Epithelial cell of proximal tubule (primary cell): ENCODE measurements at regions not wholly inside any gene's neighbourhood (a gene's known extent, or its start where the extent isn't known, plus 50 kb on each side); places are given as distances from the start of the nearest gene placed in this dataset.
A peak's percentile ranks its signal among the peaks of the same experiment; 100 is the strongest.

Source experiments
- DNase-seq: peaks from one replicate; pipeline ENCODE4 v3.0.0-alpha.2; 2011; ENCODE audit warnings: low read depth
- H3K4me3 ChIP-seq: 2 replicates; pipeline ENCODE4 v1.5.1; 2011; ENCODE audit warnings: low read depth, mild to moderate bottlenecking, low read length
- TF ChIP-seq, protein P1 (sequence below): conservative IDR thresholded peaks from 2 replicates; pipeline ENCODE4 v1.5.1; 2012; ENCODE audit warnings: low read depth, mild to moderate bottlenecking, low read length

DNA sequence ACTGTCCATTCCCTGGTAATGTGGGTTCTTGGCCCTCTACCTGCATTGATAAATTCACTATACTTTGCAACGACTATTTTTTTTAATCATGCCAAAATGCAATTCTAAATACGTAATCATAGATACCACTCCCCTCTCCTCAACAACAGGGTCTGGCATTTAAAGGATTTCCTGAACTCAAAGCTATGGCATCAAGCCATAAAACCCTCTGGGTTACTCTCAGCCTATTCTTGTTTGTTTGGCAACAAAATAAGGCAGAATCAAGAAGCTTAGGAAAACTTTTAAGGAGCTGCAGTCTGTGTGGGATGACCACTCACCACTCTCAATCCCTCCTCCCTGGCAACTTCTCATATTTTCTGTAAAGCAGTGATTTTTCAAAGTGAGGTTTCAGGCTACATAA, 669.9 kb upstream of the ID4 start:
- H3K4me3 ChIP-seq = no peak overlapping the region
- TF ChIP-seq, protein P1, sequence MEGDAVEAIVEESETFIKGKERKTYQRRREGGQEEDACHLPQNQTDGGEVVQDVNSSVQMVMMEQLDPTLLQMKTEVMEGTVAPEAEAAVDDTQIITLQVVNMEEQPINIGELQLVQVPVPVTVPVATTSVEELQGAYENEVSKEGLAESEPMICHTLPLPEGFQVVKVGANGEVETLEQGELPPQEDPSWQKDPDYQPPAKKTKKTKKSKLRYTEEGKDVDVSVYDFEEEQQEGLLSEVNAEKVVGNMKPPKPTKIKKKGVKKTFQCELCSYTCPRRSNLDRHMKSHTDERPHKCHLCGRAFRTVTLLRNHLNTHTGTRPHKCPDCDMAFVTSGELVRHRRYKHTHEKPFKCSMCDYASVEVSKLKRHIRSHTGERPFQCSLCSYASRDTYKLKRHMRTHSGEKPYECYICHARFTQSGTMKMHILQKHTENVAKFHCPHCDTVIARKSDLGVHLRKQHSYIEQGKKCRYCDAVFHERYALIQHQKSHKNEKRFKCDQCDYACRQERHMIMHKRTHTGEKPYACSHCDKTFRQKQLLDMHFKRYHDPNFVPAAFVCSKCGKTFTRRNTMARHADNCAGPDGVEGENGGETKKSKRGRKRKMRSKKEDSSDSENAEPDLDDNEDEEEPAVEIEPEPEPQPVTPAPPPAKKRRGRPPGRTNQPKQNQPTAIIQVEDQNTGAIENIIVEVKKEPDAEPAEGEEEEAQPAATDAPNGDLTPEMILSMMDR = no peak
- DNase-seq = no peak

DNA sequence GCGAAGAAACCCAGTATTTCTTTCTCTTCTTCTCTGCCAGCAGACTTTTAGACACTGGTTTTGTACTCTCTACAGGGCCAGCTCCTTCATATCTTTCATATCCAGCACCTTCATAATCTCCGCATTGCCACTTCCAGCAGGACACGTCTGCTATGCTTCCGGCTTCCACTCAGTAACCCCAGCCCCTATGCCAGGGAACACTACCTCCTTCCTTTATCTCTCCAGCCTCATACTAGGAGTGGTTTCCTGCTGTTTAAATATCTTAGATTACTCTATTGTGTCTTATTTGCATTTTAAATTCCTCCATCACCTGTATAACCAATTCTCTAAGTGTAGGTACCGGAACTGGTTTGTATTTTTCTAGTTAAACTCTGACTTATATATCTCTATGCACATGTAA, 667.8 kb upstream of the ID4 start:
- no peak for DNase-seq
- no peak overlapping the region for H3K4me3 ChIP-seq
- TF ChIP-seq, protein P1 = no peak

DNA sequence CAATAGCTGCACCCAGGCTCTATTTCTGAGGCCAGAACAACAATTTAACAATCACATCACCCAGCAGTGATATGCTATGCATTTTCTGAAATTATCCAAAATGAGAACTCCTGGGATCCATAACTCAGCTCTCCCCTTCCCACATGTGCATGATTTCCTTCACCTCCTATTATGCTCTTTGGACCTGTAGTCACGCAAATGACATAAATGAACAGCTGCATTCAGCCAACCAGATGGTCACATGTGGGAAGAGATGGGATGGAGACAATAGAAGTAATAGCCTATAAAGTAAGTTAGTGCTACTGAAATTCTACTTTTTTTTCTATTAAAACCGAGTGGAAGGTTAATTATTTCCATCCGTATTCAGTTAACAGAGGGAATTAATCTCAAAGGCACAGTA, 662.1 kb upstream of the ID4 start:
- DNase-seq = no peak
- TF ChIP-seq, protein P1 = no peak
- H3K4me3 ChIP-seq = no peak overlapping the region

DNA sequence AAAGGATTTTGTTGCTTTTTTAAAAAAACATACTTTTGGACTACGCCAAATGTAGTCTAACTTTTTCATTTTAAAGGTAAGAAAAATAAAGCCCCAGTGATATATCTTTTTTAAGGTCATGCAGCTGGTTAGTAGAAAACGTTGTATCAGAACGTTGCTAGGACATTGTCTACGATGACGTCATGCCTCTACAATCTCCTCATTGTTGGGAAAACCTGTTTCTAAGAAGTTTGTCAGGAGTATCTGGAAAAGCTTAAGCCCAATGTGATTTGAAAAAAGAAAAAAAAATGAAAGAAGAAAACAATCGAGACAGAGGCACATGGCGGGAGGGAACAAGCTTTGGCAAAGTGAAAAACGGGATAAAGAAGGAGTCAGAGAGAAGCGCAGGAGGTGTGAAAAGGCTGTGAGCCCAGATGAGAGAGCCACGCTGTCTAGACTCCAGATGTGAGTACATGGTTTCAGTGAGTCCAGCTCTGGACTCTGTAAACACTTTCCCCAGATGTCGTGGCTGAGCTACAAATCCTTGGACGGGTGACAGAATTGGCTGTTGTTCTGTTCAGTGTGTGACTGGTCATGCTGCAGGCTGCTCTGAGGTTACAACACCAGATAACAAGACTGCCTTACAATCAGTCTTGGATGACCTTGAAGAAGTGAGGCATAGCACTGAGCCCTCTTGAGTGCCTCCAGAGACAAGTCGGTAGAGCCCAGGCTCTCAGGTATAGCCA, 656.7 kb upstream of the ID4 start:
- H3K4me3 ChIP-seq = no peak overlapping the region
- no peak for DNase-seq
- TF ChIP-seq, protein P1 = no peak

DNA sequence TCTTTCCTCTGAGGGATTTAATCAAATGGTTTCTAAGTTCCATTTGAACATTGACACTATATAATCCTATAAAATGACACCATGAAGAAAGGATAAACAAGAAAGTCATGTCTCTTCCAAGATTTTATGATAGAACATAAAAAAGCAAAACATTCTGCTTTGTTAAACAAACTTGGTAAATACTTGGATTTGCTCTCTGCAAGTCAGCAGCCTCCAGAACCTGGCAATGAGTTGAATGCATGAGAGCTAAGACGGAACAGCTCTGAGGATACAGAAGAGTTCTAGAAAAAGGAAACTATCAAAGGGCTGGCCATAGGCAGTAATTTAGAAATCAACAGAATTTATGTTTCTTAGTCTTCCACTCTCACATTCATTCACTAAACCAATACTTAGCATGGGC, 656.0 kb upstream of the ID4 start:
- TF ChIP-seq, protein P1 = no peak
- no peak overlapping the region for H3K4me3 ChIP-seq
- no peak for DNase-seq

DNA sequence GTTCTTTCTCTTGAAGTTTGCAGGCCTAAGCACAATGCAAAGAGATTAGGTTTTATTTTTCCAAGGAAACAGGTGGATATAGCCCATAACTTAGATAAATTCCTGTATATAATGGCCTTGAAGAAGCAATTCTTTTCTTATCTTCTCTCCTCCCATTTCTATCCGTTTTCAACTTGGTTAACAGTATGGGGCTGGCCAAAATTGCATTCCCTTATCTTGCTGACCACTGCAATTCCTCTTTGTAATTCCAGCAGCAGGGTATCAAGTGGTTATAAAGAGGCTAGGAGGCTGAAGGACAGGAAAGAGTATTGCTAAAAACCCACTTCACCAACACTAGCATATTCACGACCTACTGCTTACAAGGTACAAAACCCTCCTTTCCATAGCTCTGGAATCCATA, 643.5 kb upstream of the ID4 start:
- no peak for DNase-seq
- no peak overlapping the region for H3K4me3 ChIP-seq
- TF ChIP-seq, protein P1 = no peak

DNA sequence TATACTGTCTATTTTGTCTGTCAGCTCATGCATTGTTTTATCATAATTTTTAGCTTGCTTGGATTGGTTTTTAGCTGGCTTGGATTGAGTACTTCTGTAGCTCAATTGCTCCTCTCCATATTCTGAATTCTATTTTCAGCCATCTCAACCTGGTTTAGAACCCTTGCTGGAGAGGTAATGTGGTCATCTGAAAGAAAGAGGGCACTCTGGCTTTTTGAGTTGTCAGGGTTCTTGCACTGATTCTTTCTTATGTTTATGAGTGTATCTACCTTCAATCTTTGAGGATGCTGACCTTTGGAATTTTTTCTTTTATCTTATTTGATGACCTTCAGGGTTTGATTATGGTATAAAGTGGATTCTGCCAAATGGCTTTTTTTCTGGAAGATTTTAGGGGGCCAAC, 632.7 kb upstream of the ID4 start:
- no peak overlapping the region for H3K4me3 ChIP-seq
- no peak for DNase-seq
- TF ChIP-seq, protein P1 = peak; percentile 48
